WTC11 (cell line): ENCODE measurements at regions not wholly inside any gene's neighbourhood (a gene's known extent, or its start where the extent isn't known, plus 50 kb on each side); places are given as distances from the start of the nearest gene placed in this dataset.

Source experiments
- CREB1 ChIP-seq: sonication (generic); formaldehyde crosslinking; IDR thresholded peaks from 2 replicates; pipeline ENCODE4 v1.8.0; 2023; ENCODE audit warnings: mild to moderate bottlenecking, missing genetic modification reagents
- ESRRA ChIP-seq: sonication (generic); formaldehyde crosslinking; IDR thresholded peaks from 2 replicates; pipeline ENCODE4 v1.8.1; 2022; ENCODE audit warnings: mild to moderate bottlenecking, missing genetic modification reagents, borderline replicate concordance
- FOXP1 ChIP-seq: sonication (generic); formaldehyde crosslinking; IDR thresholded peaks from 2 replicates; pipeline ENCODE4 v1.8.0; 2022; ENCODE audit warnings: missing genetic modification reagents, mild to moderate bottlenecking, moderate library complexity, borderline replicate concordance
- IRF2 ChIP-seq: sonication (generic); formaldehyde crosslinking; IDR thresholded peaks from 2 replicates; pipeline ENCODE4 v1.8.0; 2022; ENCODE audit warnings: low read depth, missing genetic modification reagents, borderline replicate concordance
- NFATC4 ChIP-seq: fragments of 250-450 bp; sonication (Bioruptor Pico); IDR thresholded peaks from 2 replicates; pipeline ENCODE4 v1.9.0; 2021; ENCODE audit warnings: mild to moderate bottlenecking
- SOX15 ChIP-seq: fragments of 250-450 bp; sonication (Bioruptor Pico); IDR thresholded peaks from 2 replicates; pipeline ENCODE4 v1.9.0; 2021; ENCODE audit warnings: mild to moderate bottlenecking
- ZNF232 ChIP-seq: sonication (generic); formaldehyde crosslinking; IDR thresholded peaks from 2 replicates; pipeline ENCODE4 v1.8.0; 2022; ENCODE audit warnings: mild to moderate bottlenecking, missing genetic modification reagents

GRCh38 chr9:21709464-21710058 lies 92.9 kb upstream of the MTAP start:
- TF ChIP-seq ZNF232 (CRISPR knock-in tag) (no peak), FOXP1 (CRISPR knock-in tag) (no peak), IRF2 (CRISPR knock-in tag) (no peak), SOX15 (CRISPR knock-in tag) (no peak), CREB1 (CRISPR knock-in tag) (no peak), NFATC4 (CRISPR knock-in tag) (no peak), ESRRA (CRISPR knock-in tag) (no peak)
